ENCODE measurements at regions not wholly inside any gene's neighbourhood (a gene's known extent, or its start where the extent isn't known, plus 50 kb on each side); places are given as distances from the start of the nearest gene placed in this dataset.
"Not testable (repeated sequence)": the region's sequence is repeated elsewhere in the genome, so short reads cannot be mapped to it uniquely, and the experiment has no call there.

DNA sequence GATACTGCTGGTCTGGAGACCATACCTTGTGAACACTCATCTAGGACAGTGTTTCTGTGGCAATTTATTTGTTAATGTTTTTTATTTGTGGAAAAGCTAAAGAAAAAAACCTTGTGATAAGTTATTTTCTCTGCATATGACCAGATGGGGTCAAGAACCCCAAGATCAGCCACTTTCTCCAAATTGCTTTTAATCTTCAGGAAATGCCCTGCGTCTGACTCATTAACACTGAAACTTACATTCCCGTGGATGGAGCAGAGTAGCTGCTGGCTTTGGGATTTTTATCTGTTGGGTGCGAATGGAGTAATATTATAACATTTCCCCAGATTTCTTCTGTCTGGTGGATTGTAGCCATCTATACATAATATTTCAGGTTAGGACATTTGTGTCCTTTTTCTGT lies 444.5 kb downstream of the SH3GL2 start:
- DNase-seq (ENCODE audit: low spot score) = no peak

DNA sequence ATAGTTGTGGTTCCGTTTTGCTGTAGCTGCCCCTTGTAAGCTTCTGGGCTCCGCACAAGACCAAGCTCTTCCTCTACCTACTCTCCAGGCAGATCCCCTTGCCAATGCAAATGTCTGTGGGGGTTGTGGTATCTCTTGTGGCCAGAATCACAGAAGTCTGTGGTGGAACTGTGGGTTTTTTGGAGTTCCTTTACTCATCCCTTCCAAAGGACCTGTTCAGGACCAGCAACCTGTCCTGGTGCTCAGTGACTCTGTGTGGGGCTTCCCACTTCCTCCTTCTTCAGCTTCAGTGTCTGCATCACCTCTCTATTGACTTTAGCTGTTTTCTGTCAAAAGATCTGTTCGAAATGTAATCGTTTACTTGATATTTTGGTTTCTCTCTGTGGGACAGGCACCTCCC lies 441.3 kb upstream of the ADAMTSL1 start:
- no peak for DNase-seq (ENCODE audit: low spot score)

DNA sequence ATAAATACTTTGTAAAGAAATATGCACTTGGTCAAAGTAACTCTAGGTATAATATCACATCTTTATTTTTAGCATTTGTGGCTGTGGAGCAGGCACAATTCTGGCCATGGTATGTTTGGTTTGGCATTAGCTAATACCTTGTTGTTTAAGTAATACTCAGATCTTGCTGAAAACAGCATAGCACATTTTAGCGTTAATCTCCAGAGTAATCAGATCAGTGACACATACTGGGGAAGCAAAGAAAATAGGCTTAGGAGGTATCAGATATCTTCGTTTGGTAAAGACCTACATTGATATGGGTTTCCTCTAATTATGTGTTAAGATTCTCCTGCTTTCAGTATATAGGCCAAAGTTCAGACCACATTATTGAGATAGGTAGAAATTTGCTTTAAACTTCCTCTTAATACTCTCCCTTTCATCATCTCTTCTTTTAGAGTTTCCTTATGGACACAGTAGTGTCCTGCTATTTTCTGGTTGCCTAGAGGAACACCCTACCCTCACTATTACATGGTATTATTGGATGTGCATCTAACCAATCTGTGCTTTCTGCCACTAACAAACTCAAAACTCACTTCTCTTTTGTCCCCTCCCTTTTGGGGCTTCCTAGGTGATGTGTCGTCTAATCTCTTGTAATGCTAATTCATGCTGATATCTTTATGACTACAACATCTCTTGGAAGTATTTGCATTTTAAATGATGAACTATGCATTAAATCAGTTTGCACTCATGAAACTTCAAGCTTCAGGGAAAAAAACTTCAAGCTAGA lies 437.3 kb upstream of the ADAMTSL1 start:
- DNase-seq (ENCODE audit: low spot score) = no peak

DNA sequence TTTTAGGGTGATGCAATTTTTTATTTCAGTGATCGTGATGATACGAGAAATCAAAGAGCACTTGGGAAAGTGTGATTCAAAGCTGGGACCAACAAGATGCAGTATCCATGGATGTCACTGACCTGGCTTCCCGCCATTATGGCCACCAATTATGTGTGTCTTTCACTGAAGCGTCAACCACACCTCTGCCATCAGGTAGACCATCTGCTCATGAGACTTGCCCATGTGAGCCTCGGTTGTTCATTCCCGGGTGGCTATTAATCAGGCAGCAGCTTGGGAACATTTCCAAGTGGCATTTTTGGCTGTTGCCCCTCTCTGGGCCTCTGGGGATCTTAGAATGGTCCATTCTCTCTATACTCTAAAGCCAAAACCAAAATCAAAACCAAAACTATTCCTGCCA lies 436.0 kb upstream of the ADAMTSL1 start:
- DNase-seq (ENCODE audit: low spot score) = no peak

DNA sequence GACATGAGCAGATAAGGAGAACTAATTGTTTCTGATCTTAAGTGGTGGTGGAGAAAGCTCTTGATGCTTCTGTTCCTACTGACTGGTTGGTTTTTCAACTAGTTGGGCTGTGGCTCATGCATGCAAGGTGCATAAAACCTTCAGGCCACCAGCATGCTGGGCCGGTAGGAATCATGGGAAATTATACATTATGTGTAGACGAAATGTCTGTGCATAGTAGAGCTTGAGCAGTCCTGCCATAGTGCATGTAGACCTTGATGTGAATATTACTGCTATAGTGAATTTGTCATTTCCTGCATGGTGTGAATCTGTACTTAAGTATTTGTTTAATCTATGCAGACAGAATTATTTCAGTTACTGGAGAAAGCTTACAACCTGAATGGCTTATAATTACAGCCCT lies 433.6 kb upstream of the ADAMTSL1 start:
- DNase-seq (ENCODE audit: low spot score) = no peak

DNA sequence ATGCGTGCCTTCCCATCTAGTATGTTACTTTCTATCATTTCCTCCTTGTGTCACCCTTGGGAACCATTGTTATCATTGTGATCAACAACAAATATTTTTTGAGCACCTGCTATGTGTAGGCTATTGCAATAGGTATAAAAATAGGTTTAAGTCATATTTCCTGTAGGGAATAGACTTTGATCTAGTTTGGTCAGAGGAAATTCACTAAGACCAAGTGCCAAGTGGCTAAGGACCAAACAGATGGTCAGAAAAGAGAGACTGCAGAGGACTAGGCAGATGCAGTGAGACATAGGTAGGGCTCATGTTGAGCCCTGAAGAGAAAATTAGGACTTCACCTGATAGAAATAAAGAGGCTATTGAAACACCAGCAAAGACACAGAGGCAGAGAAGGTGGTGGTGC lies 430.0 kb upstream of the ADAMTSL1 start:
- no peak for DNase-seq (ENCODE audit: low spot score)

DNA sequence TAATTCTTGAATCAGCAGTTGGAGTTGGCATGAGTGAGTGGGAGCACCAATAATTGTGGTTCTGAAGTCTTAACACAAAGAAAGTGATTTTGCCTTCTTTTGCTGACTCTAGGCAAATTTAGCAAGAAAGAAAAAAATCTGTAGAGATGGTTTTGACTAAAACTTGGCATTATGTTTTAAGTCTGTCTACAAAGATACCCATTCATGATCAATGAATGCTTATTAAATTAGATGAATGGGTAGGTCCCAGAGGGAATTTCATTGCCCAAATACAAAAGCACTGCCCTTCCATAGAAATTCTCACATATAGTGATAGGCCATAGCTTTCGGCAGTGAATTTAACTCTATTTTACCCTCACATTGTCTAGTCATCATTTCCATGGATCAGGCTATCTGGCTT lies 428.6 kb upstream of the ADAMTSL1 start:
- no peak for DNase-seq (ENCODE audit: low spot score)

DNA sequence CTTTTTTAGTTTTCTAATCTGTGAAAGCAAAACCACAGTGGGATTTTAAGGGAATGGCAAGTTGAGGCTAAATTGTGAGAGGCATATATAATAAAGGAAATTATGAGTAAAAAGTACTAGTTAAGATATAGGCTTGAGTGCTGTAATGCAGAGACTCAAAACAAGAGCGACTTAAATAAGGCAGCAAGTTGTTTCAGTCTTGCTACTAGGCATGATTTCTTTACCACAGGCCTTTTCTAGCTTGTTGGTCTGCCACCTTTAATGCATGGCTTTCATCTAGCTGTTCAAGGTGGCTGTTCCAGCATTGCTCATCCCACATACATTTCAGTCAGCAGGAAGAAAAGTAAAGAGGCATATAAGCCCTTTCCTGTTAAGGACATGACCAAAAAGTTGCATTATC lies 427.9 kb upstream of the ADAMTSL1 start:
- no peak for DNase-seq (ENCODE audit: low spot score)

DNA sequence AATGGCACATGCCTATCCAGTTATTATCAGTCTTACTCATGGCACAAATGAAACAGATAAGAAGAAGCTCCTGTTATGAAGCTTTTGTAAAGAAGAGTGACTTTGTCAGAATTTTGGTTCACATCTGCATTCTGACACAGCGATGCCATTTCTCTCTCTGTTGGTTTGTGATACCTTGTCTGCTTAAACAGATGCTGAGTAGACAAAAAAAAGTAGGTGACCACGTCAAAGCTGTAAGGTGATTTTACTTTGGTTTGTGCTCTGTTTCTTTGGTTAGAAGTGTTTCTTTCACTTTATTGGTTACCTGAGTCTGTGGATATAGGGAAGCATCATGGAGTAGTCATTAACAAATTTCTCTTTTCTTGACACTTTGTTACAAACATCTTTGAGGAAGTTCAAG lies 422.3 kb upstream of the ADAMTSL1 start:
- no peak for DNase-seq (ENCODE audit: low spot score)

DNA sequence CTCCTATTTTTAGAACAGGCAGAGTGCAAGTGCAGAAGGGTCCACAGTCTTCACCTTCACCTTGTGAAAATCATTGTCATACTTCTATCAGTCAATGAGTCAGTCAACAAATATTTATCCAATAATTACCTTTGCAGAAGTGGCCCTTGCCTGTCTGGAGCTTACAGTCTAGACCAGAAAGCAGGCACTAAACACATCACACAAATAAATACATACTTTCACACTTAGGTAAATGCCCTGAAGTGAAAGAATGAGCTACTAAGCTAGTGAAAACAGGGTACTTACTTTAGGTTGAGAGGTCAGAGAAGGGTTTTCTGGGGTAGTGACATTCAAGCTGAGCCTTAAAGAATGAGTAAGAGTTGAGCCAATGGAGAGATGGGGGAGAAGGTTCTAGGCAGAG lies 421.9 kb upstream of the ADAMTSL1 start:
- DNase-seq (ENCODE audit: low spot score) = no peak

DNA sequence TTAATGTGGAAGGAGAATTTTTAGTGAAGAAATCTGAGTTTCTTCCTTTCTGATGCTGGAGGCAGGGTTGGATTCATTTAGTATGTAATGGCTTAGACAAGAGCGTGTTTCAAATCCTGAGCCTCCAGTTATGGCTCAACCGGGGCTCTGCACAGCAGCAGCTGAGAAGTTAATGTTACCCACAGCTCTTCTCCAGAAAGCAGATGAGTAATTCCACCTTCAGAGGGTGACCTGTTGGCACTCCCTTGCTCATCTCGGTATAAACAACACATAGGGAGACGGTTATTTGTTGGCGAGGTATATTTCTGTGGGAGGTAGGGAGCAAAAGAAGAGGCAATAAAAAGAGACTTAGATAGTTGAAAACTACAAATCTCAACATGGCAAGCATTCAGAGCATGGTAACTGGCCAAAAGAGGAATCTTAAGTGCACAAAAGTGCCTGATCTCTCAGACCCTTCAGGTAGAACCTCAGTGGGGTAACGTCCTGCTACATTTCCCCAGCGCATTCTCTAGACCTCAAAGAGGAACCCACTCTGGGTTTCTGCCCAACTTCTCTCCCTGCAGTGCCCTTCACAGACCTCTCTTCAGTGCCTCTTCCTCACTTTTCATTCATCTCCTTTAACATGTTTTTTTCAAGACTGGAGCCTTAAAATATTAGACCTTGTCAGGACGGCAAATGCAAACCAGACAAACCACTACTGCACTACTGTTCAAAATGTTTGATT lies 417.5 kb upstream of the ADAMTSL1 start:
- DNase-seq (ENCODE audit: low spot score) = no peak

DNA sequence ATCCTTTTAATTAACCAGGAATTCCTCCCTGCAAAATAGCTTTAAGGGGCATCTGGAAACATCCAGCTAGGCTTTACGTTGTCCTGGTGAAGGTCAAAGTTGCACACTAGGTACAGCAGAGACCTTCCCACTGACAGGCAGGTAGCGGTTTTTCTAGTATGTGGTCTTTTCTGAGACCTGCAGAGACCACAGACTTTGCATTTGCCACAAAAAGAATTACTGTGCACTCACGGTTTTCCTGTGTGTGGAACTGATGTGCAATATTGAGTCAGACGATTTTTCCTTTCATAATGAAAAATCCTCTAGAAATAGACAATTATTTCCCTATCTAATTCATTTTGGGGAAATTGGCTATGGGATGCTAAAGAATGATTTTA lies 417.0 kb upstream of the ADAMTSL1 start:
- no peak for DNase-seq (ENCODE audit: low spot score)

DNA sequence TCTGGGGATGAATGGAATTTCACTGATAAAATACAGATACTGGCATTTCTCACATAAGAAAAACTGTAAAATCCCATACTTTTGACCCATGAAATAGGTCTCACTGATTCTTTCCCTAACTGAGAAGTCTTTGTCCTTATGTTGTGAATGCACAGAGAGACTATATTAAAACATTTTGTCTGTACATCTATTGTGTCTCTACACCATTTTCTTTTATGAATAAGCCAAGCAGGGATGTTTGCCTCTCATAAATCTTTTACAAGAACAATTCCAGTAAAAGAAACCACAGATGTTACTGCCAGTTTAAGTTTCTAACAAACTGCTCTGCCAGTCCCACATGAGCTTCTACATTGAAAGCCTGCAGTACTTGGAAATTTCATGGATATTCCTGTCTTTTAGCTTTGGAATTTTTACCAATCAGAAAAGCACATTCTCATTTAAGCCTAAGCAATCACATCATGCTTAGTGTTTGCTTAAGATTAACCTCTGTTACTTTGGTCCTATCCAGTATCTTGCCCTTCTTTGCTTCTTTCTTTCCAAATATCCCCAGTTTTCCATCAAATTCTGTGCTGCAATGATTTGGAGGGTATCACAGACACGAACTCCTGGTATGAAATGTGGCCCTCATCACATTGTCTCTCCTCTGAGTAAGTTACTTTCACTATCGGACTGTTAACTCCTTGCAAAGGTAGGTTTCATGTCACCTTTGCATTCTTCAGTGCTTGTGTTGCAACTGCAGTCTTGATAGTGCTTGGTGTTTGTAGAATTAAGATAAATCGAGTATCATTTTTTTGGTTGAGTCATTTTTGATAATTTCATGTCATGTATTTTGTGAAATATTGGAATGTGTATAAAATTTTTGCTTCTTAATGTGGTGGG lies 415.1 kb upstream of the ADAMTSL1 start:
- no peak for DNase-seq (ENCODE audit: low spot score)

DNA sequence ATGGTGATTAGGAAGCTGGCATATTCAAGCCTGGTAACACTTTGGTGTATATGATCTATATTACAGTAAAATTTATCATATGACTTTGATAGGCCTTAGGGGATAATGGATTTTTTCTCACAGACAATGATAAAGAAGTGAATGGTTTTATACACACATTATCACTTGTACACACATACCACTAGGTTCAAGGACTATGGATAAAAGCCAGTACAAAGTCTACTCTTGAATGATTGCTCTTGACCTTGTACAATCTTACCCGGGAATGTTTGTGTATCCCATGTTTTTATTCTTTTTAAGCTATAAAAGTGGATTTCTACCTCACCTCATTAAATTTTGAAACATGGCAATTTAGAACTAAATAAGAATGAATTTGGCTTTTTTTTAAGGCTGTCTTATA lies 414.5 kb upstream of the ADAMTSL1 start:
- DNase-seq (ENCODE audit: low spot score) = no peak

DNA sequence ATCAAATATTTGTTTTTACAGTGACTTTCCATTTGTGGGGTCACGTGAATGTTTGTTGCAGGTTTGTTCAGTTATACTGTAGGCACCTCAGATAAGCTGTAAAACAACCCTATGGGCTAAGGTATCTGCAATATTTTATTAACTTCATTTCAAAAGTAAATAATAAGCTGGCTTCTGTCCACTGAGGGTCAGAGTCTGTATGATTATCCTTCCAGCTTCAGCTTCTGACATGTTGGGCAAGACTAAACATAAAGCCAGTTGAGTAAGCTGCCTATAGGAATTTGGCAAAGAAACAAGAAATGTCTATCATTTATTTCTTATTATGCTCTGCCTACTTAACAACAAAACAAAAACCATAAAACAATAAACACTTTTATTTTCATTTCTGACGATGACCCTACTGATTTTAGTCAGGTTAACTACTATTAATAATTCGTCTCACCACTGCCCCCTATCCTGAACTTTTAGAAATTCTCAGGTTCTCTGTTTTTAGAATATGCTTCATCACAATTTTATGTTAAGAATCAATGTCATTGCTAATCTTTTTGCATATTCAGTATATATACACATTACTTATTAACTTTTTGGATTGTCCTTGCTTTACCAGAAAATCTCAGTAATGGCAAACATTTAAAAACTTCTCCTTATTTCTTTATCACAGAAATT lies 413.6 kb upstream of the ADAMTSL1 start:
- no peak for DNase-seq (ENCODE audit: low spot score)

DNA sequence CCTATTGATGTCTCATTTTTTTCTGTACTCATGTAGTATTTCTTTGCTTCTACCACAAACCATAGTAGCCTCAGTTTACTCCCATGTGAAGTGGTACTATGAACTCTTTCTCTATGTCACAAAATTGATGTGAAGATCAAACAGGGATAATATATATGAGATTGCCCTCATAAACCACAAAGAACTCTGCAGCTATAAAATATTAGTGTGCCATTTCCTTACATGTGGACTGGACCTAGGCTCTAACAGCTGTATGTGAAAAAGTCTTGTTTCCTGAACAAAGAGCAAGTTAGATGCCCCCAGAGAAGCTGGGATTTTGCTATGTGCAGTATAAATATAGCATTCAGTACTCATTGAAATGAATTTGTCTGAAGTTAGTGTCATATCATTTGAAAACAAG lies 412.6 kb upstream of the ADAMTSL1 start:
- DNase-seq (ENCODE audit: low spot score) = no peak

DNA sequence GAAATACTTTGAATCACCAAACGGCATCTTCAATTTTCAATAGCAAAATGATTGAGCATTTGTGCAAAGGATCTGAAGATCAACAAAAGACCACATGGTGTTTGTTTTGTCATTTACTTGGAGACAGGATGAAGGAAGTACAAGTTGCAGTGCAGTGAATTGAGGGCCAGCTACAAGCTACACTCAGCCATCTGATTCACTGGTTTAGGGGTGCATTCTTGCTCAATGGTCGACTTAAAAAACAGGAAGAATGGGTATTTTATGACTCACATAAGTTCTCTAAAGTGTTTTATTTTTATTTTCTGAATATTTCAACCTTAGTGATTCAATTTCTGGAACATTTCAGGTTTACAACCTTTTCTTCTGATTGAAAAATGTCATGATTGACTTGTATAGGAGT lies 412.1 kb upstream of the ADAMTSL1 start:
- DNase-seq (ENCODE audit: low spot score) = no peak

DNA sequence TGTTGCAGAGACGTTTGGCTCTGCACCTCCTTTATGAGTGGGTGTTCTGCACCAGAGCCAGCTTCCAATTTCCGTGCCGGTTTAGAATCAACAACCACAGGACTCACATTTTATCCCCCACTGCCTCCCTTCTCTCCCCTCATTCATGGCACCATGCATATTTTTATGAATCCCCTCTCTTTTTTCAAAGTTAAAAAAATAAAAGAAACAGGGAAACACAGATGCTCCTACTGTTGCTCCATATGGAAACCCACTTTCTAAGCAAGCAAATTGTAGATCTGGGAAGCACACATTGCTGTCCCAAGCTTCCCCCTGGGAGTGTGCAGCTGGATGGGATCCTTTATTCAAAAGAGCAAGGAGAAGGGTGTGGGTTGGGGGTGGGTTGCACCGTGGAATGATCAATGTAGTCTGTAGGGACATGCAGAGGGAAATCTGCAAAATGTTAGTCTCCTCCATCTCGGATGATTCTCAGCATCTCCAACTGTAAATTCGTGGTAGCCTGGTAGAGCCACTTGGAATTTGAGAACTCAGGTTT lies 410.0 kb upstream of the ADAMTSL1 start:
- DNase-seq (ENCODE audit: low spot score) = no peak

DNA sequence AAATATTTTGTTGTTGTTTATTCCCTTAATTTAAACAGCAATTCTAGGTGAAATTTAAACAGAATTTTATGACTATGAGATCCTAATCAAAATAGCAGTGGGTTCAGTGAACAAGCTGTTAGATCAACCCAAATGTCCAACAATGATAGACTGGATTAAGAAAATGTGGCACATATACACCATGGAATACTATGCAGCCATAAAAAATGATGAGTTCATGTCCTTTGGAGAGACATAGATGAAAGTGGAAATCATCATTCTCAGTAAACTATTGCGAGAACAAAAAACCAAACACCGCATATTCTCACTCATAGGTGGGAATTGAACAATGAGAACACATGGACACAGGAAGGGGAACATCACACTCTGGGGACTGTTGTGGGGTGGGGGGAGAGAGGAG lies 407.3 kb upstream of the ADAMTSL1 start:
- DNase-seq (ENCODE audit: low spot score) = not testable (repeated sequence)

DNA sequence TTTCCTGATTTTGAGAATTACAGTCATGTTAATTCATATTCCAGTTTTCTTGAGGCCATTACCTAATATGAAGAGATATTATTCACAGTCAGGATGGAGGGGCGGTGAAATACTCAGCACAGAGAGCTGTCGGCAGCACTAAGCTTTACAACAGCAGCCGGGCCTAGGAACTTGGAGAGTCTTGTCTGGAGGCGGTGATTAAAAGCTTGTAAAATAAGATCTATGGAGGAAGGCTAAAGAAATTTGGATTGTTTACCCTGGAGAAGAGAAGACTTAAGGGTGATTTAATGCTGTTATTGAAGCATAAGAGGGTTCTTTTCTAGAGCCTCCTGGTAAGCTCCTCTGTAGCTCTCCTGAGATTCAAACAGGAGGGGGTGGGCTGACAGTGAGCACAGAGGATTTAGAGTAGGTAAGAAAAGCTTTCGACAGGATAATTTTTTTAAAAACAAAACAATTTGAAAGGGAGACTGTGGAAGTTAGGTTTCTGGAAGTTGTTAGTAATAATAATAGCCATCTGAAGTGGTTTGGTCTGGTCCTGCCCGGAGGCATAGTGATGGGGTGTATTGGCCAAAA lies 406.3 kb upstream of the ADAMTSL1 start:
- no peak for DNase-seq (ENCODE audit: low spot score)

DNA sequence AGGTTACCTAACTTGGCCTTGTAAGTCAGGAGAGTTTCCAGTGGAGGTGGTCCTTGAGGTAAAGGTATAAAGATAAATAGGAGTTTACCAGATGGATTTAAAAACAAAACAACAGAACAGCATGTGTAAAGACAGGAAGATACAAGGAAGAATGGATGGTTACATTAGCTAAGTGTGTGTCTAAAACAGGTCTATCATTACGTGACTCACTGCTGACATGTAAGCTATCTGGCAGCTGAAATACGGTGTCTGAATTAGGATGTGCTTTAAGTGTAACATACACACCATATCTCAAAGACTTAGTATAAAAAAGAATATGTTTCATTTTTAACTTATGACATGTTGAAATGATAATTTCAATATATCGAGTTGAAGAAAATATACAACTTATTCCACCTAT lies 405.1 kb upstream of the ADAMTSL1 start:
- no peak for DNase-seq (ENCODE audit: low spot score)

DNA sequence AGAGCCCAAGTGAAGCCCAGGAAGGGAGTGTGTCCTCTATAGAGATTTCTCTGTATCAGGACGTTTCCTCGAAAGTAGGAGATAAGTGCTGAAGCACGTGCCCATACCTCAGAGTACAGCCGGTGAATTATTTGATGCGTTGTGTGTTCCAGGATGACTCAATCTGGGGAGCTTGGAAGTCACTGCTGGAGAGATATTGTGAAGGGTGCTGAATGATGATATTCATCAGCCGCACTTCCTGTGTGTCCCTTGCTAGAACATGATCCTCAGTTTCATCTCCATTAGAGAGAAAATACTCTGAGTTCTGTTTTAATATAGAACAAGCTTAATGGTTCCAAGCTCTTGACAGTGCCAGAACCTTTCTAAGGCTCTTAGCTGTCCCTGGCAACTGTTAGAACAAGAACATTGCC lies 402.3 kb upstream of the ADAMTSL1 start:
- DNase-seq (ENCODE audit: low spot score) = no peak
